Fibroblast of skin of left quadriceps (primary cell): ENCODE measurements at regions not wholly inside any gene's neighbourhood (a gene's known extent, or its start where the extent isn't known, plus 50 kb on each side); places are given as distances from the start of the nearest gene placed in this dataset.

ENCODE experiments used
- DNase-seq, 2 experiments: peaks; one replicate each; pipeline ENCODE4 v3.0.0-alpha.2; 2013; ENCODE audit warnings: low read depth in 2 of 2

- no peak for DNase-seq
Measured at GRCh38 chr22:49586873-49587272, 240.8 kb downstream of the BRD1 start.

GRCh38 chr22:49586244-49586748 is 241.4 kb downstream of the BRD1 start:
- no peak for DNase-seq

GRCh38 chr22:49585461-49586243 is 242.0 kb downstream of the BRD1 start:
- no peak for DNase-seq

- no peak for DNase-seq
Measured at GRCh38 chr22:49583886-49584505, 243.7 kb downstream of the BRD1 start.

GRCh38 chr22:49583341-49583740 is 244.3 kb downstream of the BRD1 start:
- no peak for DNase-seq

GRCh38 chr22:49582678-49583077 is 245.0 kb downstream of the BRD1 start:
- no peak for DNase-seq

- no peak for DNase-seq
Measured at GRCh38 chr22:49582181-49582580, 245.5 kb downstream of the BRD1 start.

- no peak for DNase-seq
Measured at GRCh38 chr22:49580024-49580423, 247.6 kb downstream of the BRD1 start.

GRCh38 chr22:49577168-49578060 is 250.3 kb downstream of the BRD1 start:
- DNase-seq, result no peak

- no peak for DNase-seq
Measured at GRCh38 chr22:49576241-49577141, 251.2 kb downstream of the BRD1 start.

- no peak for DNase-seq
Measured at GRCh38 chr22:49575703-49576081, 252.0 kb downstream of the BRD1 start.

- DNase-seq, result no peak
Measured at GRCh38 chr22:49574881-49575702, 252.6 kb downstream of the BRD1 start.

GRCh38 chr22:49574205-49574880 is 253.3 kb downstream of the BRD1 start:
- no peak for DNase-seq

- no peak for DNase-seq
Measured at GRCh38 chr22:49573109-49573765, 254.4 kb downstream of the BRD1 start.

- no peak for DNase-seq
Measured at GRCh38 chr22:49571326-49571725, 256.3 kb downstream of the BRD1 start.

- DNase-seq, result no peak
Measured at GRCh38 chr22:49570032-49570848, 257.4 kb downstream of the BRD1 start.

- no peak for DNase-seq
Measured at GRCh38 chr22:49569286-49570031, 258.2 kb downstream of the BRD1 start.
